NCI-H82 treated with DMSO at 0.1 percent for 48 hours (cell line): ENCODE measurements at regions not wholly inside any gene's neighbourhood (a gene's known extent, or its start where the extent isn't known, plus 50 kb on each side); places are given as distances from the start of the nearest gene placed in this dataset.
"Not testable (repeated sequence)": the region's sequence is repeated elsewhere in the genome, so short reads cannot be mapped to it uniquely, and the experiment has no call there.

Experiments used
- DNase-seq: peaks from one replicate; lab custom pipeline; 2025; ENCODE audit not compliant: unreplicated experiment; lab: John Stamatoyannopoulos, UW

GRCh38 chrX:3811331-3812311, 98.2 kb upstream of the PRKX start:
- DNase-seq: peak; percentile 28

- DNase-seq: no peak
Measured at GRCh38 chrX:3807906-3808305, 94.5 kb upstream of the PRKX start.

- no peak for DNase-seq
Measured at GRCh38 chrX:3806630-3807029, 93.2 kb upstream of the PRKX start.

GRCh38 chrX:3803713-3804112, 90.3 kb upstream of the PRKX start:
- no peak for DNase-seq

GRCh38 chrX:3803305-3803704, 89.9 kb upstream of the PRKX start:
- DNase-seq: no peak

GRCh38 chrX:3795411-3795810, 82.0 kb upstream of the PRKX start:
- not testable (repeated sequence) for DNase-seq

- no peak for DNase-seq
Measured at GRCh38 chrX:3791449-3791848, 78.0 kb upstream of the PRKX start.

- no peak for DNase-seq
Measured at GRCh38 chrX:3788494-3789233, 75.2 kb upstream of the PRKX start.

GRCh38 chrX:3787856-3788255, 74.4 kb upstream of the PRKX start:
- no peak for DNase-seq

- DNase-seq: not testable (repeated sequence)
Measured at GRCh38 chrX:3785822-3786221, 72.4 kb upstream of the PRKX start.

- DNase-seq: no peak
Measured at GRCh38 chrX:3780564-3780963, 67.1 kb upstream of the PRKX start.

- DNase-seq: no peak
Measured at GRCh38 chrX:3779546-3779945, 66.1 kb upstream of the PRKX start.

- no peak for DNase-seq
Measured at GRCh38 chrX:3777416-3777815, 64.0 kb upstream of the PRKX start.

- no peak for DNase-seq
Measured at GRCh38 chrX:3771766-3772165, 58.3 kb upstream of the PRKX start.

GRCh38 chrX:3768881-3769280, 55.4 kb upstream of the PRKX start:
- no peak for DNase-seq
